Daoy (cell line): ENCODE measurements at regions not wholly inside any gene's neighbourhood (a gene's known extent, or its start where the extent isn't known, plus 50 kb on each side); places are given as distances from the start of the nearest gene placed in this dataset.
A peak's percentile ranks its signal among the peaks of the same experiment; 100 is the strongest.
"Not testable (repeated sequence)": the region's sequence is repeated elsewhere in the genome, so short reads cannot be mapped to it uniquely, and the experiment has no call there.

ENCODE experiments used
- DNase-seq: peaks from one replicate; pipeline ENCODE4 v3.0.0-alpha.2; 2015; ENCODE audit warnings: low read depth

GRCh38 chrX:138018145-138018799 is 452.3 kb downstream of the ZIC3 start:
- no peak for DNase-seq

GRCh38 chrX:138020941-138021340 is 455.0 kb downstream of the ZIC3 start:
- no peak for DNase-seq

- DNase-seq: no peak
Observed at GRCh38 chrX:138026211-138026610, 460.3 kb downstream of the ZIC3 start.

GRCh38 chrX:138031715-138032114 is 465.8 kb downstream of the ZIC3 start:
- no peak for DNase-seq

GRCh38 chrX:138034136-138034535 is 468.2 kb downstream of the ZIC3 start:
- DNase-seq: no peak

- no peak for DNase-seq
Observed at GRCh38 chrX:138037548-138037947, 471.6 kb downstream of the ZIC3 start.

- no peak for DNase-seq
Observed at GRCh38 chrX:138057883-138058282, 492.0 kb downstream of the ZIC3 start.

- DNase-seq: no peak
Observed at GRCh38 chrX:138058931-138059330, 493.0 kb downstream of the ZIC3 start.

- no peak for DNase-seq
Observed at GRCh38 chrX:138067415-138067814, 501.5 kb downstream of the ZIC3 start.

- no peak for DNase-seq
Observed at GRCh38 chrX:138073626-138074025, 507.7 kb downstream of the ZIC3 start.

- no peak for DNase-seq
Observed at GRCh38 chrX:138082251-138082650, 516.3 kb downstream of the ZIC3 start.

- DNase-seq: no peak
Observed at GRCh38 chrX:138082896-138083295, 517.0 kb downstream of the ZIC3 start.

GRCh38 chrX:138110910-138111309 is 545.0 kb downstream of the ZIC3 start:
- not testable (repeated sequence) for DNase-seq

GRCh38 chrX:138127314-138127713 is 561.4 kb downstream of the ZIC3 start:
- peak; percentile 12 for DNase-seq

GRCh38 chrX:138128027-138128671 is 562.2 kb downstream of the ZIC3 start:
- DNase-seq: peak; percentile 1

- no peak for DNase-seq
Observed at GRCh38 chrX:138150709-138151108, 560.8 kb downstream of the FGF13 start.

GRCh38 chrX:138157850-138158249 is 553.7 kb downstream of the FGF13 start:
- DNase-seq: no peak

- no peak for DNase-seq
Observed at GRCh38 chrX:138191998-138192397, 519.5 kb downstream of the FGF13 start.

GRCh38 chrX:138229718-138230117 is 481.8 kb downstream of the FGF13 start:
- DNase-seq: no peak

- no peak for DNase-seq
Observed at GRCh38 chrX:138240266-138240665, 471.3 kb downstream of the FGF13 start.

- no peak for DNase-seq
Observed at GRCh38 chrX:138254001-138254400, 457.5 kb downstream of the FGF13 start.

GRCh38 chrX:138255373-138255772 is 456.1 kb downstream of the FGF13 start:
- DNase-seq: no peak

- not testable (repeated sequence) for DNase-seq
Observed at GRCh38 chrX:138264095-138264494, 447.4 kb downstream of the FGF13 start.

- no peak for DNase-seq
Observed at GRCh38 chrX:138270931-138271330, 440.6 kb downstream of the FGF13 start.
